ENCODE measurements at regions not wholly inside any gene's neighbourhood (a gene's known extent, or its start where the extent isn't known, plus 50 kb on each side); places are given as distances from the start of the nearest gene placed in this dataset.

- Histone ChIP-seq H3K9me3 (no peaks in the 10 kb centered on the region), H3K27ac (no peak overlapping the region), H3K36me3 (no peaks in the 10 kb centered on the region), H3K4me3 (ENCODE audit: low read depth in 1 of 2, low read length in 1 of 2) (no peak overlapping the region), H3K4me1 (ENCODE audit: control insufficient read depth in 1 of 2, insufficient read depth in 1 of 2, low read depth in 1 of 2, low read length in 1 of 2) (peaks cover 1 to 2% of the 10 kb centered on the region in 2 experiments), H3K27me3 (no peaks in the 10 kb centered on the region)
- TF ChIP-seq CTCF (IDR thresholded peaks at IDR 0.05) = no peak
Observed at GRCh38 chr7:17396692-17397091, 98.2 kb downstream of the AHR start.

- no peak for TF ChIP-seq CTCF (IDR thresholded peaks at IDR 0.05)
- H3K36me3 ChIP-seq = no peaks in the 10 kb centered on the region
- H3K9me3 ChIP-seq = no peaks in the 10 kb centered on the region
- peaks cover 3 to 6% of the 10 kb centered on the region in 2 experiments for H3K4me1 ChIP-seq (ENCODE audit: control insufficient read depth in 1 of 2, insufficient read depth in 1 of 2, low read depth in 1 of 2, low read length in 1 of 2)
- H3K27ac ChIP-seq = peak overlapping the region; percentile 34
- no peaks in the 10 kb centered on the region for H3K27me3 ChIP-seq
- H3K4me3 ChIP-seq (ENCODE audit: low read depth in 1 of 2, low read length in 1 of 2) = no peak overlapping the region
Observed at GRCh38 chr7:17401791-17402627, 103.6 kb downstream of the AHR start.

DNA sequence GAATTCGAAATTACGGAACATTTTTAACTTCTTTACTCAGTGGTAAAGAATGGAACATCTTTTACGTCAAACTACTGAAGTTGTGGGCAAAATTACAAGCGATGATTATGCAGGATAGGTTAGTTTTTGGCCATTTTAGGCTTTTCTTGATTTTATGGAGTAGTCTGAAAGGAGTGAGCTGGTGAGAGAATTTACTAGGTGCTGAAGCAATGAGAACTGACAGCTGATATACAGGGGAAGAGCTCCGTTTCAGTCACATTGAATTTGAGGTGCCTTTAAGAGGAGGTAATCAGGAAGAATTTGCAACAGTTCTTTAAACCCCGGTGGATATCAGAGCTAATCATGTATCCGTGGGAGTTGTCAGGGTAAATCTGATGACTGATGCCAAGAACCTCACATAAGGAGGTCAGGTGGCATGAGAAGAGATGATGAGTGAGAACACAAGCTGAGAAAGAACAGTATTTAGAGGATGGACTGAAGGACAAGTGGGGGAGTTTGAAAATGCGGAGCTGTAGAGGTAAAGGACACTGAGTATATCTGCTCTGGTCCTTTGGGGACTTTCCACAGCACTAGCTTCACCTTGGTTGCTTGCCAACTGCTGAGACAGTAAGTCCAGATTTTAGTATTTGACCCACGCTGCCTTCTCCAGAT, 104.3 kb downstream of the AHR start:
- Histone ChIP-seq H3K4me3 (ENCODE audit: low read depth in 1 of 2, low read length in 1 of 2) (no peak overlapping the region), H3K9me3 (no peaks in the 10 kb centered on the region), H3K27ac (no peak overlapping the region), H3K4me1 (ENCODE audit: control insufficient read depth in 1 of 2, insufficient read depth in 1 of 2, low read depth in 1 of 2, low read length in 1 of 2) (peaks cover 3 to 6% of the 10 kb centered on the region in 2 experiments), H3K27me3 (no peaks in the 10 kb centered on the region), H3K36me3 (no peaks in the 10 kb centered on the region)
- no peak for TF ChIP-seq CTCF (IDR thresholded peaks at IDR 0.05)

- no peaks in the 10 kb centered on the region for H3K36me3 ChIP-seq
- no peak for TF ChIP-seq CTCF (IDR thresholded peaks at IDR 0.05)
- H3K27ac ChIP-seq = no peak overlapping the region
- H3K4me3 ChIP-seq (ENCODE audit: low read depth in 1 of 2, low read length in 1 of 2) = no peak overlapping the region
- H3K4me1 ChIP-seq (ENCODE audit: control insufficient read depth in 1 of 2, insufficient read depth in 1 of 2, low read depth in 1 of 2, low read length in 1 of 2) = peaks cover 3 to 6% of the 10 kb centered on the region in 2 experiments
- H3K9me3 ChIP-seq = no peaks in the 10 kb centered on the region
- no peaks in the 10 kb centered on the region for H3K27me3 ChIP-seq
Observed at GRCh38 chr7:17404006-17404405, 105.6 kb downstream of the AHR start.

DNA sequence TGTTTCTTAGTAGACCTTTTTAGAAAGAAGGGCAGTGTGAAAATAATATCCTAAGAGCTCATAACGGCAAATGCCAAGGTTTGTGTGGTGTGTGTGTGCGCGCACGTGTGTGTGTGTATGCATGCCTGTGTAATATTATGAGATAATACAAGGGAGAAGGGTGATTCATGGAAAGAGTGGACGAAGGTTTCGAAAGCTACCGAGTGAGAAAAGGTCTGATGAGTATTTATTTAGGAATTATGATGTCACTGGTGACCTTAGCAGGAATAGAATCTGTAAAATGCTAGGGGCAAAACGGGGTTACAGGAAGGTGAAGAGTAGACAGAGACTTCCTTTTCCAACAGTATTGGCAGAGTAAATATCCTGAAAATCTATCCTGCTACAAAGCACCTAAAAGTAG, 107.3 kb downstream of the AHR start:
- TF ChIP-seq CTCF (IDR thresholded peaks at IDR 0.05) = no peak
- H3K27ac ChIP-seq = no peak overlapping the region

More for the DNA sequence above, 107.3 kb downstream of the AHR start:
- Histone ChIP-seq H3K4me1 (ENCODE audit: control insufficient read depth in 1 of 2, insufficient read depth in 1 of 2, low read depth in 1 of 2, low read length in 1 of 2) (peaks cover 3 to 6% of the 10 kb centered on the region in 2 experiments), H3K27me3 (no peaks in the 10 kb centered on the region), H3K36me3 (no peaks in the 10 kb centered on the region), H3K4me3 (ENCODE audit: low read depth in 1 of 2, low read length in 1 of 2) (no peak overlapping the region), H3K9me3 (no peaks in the 10 kb centered on the region)
